ENCODE measurements at regions not wholly inside any gene's neighbourhood (a gene's known extent, or its start where the extent isn't known, plus 50 kb on each side); places are given as distances from the start of the nearest gene placed in this dataset.

DNA sequence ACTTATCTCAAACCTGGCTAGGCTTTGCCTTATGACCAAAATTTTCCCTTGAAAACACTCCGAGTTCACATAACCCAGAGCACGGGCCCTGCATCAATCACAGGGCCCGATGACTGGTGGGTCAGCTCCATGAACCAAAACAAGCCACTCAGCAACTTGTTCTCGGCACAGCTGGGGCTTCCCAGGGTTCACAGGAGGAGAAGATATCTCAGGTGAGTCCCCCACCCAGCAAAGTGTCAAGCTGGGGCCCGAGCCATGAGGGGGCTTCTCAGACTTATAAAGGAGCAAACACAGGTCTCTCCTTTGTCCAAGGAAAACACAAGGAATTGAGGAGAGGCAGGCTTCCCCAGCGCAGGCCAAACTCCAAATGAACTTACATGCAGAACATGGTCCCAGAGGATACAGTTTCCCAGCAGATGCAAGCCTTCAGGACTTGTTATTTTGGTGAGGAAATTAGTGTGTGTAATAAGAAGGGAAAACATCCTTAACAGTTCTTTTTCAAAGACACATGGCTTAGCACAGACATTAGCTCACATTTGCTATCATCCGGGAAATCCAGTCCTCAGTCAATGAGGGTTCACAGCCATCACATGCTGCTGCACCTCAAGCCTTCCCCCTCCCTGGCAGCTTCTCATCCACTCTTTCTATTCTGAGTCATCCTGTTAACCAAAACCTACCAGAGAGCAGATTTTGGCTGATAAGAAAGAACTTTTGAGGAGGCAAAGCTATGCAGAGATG, 98.1 kb upstream of the NFIA start:
- no peak for DNase-seq

DNA sequence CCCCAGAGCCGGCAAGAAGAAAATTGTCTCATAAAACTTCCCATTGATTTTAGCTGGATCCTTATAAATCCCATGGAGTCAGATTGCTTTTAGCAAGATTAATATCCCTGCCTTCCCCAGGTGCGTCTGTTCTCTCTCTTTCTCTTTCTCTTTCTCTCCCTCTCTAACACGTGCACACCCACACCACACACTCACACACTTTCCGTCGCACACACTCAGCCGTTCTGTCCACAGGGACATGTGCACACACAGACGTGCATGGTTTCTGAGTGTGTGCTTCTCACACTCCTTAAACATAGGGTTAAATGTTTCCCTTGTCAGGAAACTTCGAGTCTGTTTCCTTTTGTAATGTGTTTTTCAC, 98.7 kb upstream of the NFIA start:
- DNase-seq: no peak

DNA sequence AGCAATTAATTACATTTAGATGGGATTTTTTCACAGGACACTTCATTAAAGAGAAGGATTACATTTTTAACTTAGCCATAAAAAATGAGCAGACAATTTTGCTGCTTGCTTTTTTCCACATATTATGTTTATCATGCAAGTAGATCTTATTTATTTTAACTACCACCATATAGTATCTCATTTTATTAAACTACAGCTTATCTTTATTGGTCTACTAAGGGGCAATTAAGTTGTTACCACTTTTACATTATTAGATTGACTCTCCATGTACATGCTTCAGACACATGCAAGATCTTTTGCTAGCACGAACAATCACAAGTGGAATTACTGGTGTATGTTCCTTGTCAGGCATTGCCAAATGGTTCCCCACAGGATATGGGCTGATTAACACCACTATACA, 99.8 kb upstream of the NFIA start:
- DNase-seq: no peak

DNA sequence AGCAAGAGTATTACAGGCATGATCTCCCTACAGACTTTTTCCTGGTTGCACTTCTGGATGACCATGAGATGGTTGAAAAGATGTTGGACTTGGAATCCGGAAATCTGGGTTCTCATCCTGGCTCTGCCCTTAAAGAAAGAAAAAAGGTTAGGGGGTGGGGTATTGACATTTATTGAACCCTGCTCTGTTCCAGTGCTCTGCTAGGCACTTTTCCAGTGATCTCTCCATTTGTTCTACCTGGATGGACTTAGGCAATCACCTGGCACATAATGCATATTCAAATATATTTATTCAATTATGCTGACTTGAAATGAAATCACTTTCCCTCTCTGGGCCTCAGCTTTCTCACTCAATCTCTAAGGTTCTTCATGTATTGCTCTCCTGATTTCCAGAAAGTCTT, 101.0 kb upstream of the NFIA start:
- DNase-seq: no peak

DNA sequence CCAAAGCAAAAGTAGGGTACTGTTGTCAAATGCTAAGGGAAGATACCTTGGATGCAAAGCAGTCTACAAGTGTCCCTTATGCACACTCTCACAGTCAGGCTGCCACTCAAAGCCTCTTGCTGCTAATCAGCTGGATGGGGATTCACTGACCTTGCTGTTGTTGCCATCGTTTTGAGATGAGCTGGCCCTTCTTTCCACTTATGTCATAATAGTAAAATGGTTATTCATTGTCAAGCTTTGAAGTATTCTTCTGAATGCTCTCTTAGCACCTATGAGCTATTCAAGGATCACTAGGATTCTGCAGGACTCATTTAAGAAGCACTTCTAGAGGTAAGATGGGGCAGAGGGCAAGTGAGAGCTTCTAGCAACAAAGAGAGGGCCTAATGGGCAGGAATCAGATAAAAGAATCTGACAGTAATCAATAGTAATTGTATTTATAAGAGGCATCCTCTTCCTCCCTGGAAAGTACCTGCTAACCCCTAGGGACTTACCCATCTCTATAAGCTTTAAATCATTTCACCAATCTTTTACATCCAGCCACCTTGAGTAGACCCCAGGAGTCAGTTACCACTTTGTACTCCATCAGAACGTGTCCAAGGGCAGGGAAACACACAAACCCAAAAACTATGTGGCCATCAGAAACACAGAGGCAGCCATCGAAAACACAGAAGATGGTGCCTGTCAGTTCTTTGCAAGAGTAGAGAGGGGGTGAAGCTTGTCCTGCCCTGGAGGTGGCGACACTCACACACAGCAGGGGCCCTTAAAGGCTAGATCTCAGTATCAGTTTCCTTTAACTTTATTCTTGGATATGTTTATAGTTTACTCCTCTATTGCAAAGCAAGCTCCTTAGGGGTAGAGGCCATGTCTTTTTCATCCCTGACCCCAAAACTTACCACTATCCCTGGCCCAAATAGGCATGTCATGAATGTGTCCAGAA, 103.7 kb upstream of the NFIA start:
- DNase-seq: peak; percentile 11

DNA sequence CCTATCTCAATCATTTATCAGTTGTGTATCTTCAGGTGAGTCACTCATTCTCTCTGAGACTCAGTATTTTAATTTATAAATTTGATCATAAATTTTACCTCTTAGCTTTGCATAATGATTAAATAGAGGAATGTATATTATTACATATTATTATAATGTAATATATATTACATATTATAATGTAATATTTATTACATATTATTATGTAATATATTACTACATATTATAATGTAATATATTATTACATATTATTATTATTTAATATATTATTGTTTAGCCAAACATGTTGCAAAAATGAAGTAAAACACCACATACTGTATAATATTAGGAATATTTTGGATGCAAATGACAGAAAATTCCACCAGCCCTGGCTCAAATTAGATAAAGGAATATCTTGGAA, 104.7 kb upstream of the NFIA start:
- no peak for DNase-seq

DNA sequence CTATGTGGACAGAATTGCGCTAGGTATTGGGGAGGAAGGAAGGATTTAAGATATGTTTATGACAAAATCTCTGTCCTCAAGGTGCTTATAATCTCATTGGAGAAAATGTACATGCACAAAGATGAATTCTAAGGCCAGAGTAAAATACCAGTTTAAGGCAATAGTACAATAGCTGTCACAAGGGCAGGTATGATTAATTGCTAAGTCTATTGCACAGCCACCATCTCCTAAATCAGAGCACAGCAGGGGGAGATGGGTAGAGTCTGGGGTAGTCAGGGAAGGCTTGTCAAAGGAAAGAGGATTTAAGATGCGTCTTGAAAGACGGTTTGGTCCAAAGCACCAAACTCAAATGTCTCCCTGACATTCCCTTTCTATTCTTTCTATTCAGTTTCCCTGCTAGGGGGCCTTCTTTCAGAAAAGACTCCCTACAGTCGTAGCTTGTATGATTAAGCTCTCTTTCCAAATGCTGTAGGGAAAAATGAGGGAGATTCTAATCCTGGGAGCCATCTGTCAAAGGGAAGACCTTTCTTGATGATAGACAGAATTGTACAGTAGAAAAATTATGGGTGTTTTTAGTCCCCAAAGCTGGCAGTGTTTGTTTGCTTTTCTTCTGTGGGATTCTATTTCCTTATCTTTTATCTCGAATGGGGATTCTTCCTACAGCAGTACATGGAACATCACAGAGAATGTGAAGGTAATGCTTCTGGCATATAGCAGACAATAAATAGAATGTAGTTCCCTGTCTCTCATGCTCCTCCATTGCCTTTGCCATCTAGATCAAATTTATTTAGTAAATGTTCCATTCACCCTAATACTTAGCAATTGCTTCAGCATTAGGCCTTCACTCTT, 107.6 kb upstream of the NFIA start:
- DNase-seq: no peak

DNA sequence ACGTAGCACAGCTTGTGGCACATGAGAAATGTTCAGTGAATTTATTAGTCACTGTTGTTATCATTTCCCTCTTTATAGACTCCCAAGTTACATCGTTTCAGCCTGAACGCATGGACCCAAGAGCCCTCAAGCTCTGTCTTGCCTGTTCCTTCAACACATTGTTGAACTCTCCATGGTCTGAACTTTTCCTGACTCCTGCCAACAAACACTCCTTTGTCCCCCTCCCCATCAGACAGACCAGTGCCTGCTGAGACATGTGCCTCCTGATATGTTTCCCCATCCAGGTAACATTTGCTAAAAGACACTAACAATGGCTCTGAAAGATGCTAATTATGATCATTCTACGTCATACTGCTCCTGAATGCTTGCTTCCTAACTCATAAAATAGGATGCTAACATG, 108.7 kb upstream of the NFIA start:
- no peak for DNase-seq

DNA sequence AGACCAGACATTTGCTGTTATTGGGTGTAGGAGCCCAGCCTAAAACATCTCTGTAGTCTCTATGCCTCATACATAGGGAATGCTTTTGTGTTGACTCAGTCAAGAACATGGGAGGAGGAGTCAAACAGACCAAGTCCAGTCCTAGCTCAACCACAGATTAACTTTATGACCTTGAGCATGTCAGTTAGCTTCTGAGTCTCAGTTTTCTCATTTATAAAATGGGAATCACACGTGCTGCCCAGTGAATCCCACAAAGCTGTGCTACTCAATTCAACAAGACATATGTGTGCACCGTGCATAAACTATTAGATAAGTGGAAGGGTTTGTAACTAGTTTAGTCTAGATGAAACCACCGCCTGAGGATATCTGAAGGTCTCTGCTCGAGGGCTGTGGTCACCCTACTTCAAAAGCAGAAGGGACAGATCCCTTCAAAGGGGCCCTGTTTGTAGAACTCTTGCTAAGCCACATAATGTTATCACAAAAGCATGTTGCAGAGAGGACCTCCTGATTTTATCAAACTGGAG, 109.5 kb upstream of the NFIA start:
- DNase-seq: no peak

DNA sequence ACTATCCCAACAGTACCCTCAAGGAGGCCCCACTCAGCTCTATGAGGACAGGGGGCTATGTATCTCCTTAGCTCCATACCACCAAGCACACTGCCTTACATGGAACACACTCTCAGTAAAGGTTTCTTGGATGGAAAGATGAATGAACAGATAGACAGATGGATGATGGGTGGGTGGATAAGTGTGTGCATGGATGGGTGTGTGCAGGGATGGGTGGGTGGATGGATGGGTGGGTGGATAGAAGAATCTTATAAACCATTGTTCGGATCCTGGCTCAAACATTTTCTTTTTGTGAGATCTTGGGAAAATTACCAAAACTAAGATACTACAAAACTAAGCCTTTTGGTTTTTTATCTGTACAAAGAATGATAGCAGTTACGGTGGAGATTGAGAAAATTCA, 111.0 kb upstream of the NFIA start:
- DNase-seq: no peak

DNA sequence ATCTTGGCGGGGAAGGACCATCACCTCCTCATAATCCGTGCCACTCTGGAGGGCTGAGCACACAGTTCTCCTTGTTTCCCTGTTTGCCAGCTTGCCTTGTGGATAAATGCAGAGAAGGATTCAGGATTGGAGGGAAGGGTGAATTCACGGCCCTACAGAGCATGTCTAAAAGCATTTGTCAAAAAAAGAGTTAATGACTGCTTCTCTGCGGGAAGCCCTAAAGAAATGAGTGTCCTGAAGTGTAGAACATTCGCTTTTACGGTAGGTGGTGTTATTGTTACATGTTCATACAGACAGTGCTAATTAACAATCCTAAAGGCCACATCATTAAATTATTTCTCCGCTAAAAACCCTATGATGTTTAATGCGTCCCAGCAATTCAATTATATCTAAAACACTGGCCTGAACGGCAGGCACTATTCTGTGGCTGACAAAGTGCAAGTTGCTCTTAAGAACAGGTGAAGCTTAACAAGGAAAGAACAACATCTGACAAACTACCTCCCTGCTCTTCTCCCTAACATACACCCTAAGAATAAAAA, 112.3 kb upstream of the NFIA start:
- no peak for DNase-seq

DNA sequence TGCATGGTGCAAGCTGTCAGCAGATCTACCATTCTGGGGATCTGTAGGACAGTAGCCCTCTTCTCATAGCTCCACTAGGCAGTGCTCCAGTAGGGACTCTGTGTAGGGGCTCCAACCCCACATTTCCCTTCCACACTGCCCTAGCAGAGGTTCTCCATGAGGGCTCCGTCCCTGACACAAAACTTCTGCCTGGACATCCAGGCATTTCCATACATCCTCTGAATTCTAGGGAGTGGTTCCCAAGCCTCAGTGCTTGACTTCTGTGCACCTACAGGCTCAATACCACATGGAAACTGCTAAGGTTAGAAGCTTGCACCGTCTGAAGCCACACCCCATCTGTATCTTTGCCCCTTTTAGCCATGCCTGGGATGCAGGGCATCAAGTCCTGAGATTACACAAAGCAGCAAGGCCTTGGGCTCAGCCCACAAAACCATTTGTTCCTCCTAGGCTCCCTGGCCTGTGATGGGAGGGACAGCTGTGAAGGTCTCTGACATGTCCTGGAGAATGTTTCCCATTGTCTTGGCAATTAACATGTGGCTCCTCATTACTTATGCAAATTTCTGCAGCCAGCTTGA, 117.0 kb upstream of the NFIA start:
- no peak for DNase-seq

DNA sequence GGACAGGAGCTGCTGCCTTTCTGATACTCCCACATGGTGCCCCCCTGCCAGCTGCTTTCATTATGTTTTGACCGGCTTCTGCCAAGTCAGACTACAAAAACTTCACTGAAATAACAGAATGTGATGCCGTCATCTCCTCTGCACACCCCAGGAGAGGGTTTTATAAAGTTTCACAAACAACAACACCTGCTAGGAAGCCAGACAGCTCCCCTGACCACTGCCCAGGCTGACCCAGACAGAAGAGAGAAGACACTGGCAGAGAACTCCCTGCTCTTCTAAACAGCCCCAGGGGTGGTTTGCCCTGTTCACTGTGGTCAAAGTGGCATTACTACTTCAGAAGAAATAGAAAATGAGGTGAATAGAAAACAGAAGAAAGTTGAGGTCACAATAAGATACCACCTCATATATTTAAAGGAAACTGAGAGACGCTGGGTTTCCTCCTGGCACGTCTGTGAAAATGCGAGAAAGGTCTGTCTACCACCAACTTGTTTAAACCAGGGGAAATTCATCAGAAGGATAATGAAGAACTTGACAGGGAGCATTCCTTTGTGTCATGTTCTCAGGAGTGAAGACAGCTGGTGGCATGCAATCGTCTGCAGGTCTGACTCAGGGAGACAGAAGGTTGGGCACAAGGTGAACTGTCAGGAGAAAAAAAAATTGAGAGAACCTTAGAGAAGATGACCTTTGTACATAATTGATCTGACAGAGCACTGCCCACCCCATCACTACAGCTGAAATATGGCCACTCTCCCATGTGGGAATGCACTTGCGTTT, 119.0 kb upstream of the NFIA start:
- DNase-seq: no peak

DNA sequence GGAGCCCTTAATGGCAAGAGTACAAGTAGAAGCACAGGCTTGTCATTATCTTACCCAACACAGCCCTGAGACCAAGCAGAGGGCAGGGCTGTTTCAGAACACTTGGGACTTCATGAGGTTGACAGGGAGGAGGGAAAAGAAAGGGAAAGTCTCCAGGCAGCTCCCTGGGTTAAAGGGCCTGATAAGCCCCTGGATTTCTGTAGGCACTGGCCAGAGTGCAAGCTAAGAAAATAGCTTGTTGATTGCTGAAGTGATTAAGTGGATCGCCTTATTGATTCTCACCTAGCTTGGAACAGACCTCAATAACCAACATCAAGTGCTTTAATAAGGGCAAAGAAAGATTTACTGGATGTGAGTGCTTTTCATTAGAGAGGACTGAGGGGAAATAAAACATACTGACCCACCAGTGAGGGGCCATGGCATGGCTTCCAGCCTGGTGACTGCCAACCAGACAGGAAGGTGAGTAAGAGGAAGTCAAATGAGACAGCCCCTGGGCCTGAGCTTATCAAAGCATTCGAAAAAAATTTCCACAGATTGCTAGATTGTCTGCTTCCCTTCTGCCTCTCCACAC, 121.4 kb upstream of the NFIA start:
- no peak for DNase-seq

DNA sequence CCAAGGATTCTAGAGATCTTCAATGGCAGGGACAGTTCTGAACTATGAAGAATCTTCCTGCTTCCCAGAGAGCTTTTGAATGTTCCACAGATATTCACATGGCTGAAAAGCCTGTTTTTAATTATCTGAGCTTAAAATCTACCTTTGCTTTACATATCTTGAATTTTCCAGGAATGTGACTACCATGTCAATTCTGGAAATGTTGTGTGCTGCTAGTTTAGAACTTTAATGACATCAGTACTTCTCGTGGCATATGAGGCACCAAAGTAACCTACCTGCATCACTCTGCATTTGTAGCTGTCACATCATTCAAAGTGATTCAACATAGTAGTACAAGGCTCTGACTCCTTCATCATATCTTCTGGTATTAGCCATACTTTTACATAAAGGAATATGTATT, 122.7 kb upstream of the NFIA start:
- DNase-seq: no peak

DNA sequence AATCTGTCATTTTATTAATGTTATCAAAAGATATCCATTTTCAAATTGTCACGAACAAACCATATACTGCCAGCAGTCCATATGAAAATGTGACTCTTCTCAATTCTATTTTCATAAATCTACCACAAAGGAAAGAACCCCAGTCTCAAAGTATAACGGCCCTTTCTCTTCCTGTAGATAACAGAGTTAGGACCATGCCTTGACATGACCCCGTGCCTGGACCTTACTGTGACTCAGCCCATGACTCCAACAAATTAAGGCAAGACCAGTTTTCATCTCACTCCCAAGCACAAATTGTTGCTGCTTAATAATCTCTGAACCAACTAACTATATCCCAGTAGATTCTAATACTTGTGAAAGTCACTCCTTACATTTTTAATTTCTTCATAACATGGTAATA, 124.4 kb upstream of the NFIA start:
- no peak for DNase-seq

DNA sequence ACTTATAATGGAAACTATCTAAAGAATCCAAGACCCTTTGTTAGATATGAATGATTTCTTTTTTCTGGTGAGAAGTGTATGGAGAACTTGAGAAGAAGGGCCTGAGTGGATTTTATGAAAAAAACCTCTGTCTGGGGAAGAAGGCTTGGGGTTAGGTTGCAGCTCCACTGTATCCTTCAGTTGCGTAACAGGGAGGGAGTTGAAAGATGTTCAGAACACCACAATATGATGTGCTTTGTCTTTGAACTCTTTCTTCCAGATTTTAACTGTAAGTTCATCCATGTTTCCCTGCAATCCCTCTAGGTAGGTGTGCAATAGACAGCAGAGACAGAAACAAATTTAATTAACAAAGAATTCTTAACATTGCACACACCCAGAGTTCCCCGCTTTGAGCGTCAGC, 125.8 kb upstream of the NFIA start:
- no peak for DNase-seq

DNA sequence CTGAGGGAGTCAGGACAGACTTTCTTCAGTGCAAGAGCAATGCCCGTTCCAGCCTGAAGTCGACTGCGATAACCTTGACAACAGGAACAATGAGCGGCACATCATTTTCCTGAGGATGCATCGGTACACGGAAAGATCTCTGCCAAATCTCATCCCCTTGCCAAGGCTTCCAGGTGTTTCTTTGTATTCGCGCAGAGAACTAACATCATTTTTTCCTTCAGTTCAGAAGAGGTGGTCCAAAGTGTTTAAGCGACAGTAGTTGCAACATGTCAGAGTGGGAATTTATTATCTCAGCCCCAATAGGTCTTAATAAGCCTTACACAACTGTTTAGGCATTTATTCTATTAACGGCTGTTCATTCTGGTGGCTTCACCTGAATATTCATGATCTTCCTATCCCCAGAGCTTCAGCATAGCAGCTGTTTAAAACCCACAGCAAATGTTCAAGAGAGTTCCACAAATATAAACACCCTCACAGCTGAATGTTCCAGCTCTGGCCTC, 129.7 kb upstream of the NFIA start:
- no peak for DNase-seq

DNA sequence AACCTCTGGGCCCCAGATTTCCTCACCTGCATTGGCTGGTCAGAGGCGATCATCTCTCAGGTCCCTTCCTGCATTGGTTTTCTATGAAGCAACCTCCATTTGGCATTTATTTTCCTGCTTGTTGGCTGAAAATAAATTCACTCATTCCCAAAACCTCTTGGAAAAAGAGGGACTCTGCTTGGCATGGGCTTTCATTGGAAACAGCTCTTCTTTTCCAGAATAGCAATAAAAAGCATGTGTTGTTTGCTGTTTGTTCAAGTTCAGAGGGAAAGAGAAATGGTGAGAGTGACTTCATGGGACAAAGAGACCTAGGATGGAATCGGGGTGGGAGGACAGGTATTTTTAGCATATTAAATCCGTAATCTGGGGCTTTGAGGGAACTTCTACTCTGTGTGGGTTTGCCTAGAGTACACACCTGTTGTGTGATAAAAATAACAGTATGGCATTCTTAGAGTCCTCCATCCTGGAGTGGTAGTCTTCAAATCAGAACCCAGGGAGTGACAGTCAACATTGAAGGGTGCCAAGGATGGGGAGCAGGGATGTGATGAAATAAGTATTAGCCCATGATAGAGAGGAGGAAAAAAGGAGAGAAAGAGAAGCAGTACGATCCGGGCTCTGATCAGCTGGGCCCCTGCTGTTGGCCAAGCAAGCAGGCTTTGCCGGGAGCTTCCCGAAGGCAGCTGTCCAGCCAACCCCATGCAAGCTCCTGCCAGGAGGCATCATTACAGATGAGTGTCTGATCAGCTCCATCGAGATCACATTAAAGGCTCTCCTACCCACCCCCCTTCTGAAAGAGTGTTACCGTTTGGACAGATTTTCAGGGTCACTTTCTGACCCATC, 131.9 kb upstream of the NFIA start:
- no peak for DNase-seq

DNA sequence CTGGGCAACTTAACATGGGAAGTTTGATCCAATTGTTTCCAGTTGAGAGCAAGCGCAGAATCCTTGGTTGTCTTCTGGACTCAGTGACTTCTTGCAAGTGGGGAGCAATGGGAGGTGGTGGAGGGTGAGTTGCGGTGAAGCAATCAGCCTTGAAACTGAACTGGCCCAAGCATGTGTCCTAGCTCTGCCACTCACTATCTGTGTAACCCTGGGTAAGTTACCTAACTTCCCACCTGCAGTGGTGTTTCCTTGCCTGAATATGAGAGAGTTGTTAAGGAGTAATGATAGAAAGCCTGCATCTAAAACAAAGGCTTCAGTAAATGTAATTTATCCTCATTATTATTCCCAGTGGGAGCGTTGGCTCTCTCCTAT, 132.5 kb upstream of the NFIA start:
- DNase-seq: no peak
